ENCODE measurements at regions not wholly inside any gene's neighbourhood (a gene's known extent, or its start where the extent isn't known, plus 50 kb on each side); places are given as distances from the start of the nearest gene placed in this dataset.

GRCh38 chr16:66315210-66315825 is 51.2 kb upstream of the CDH5 start:
- H3K36me3 Mint-ChIP-seq (ENCODE audit: low read depth) = no peaks in the 10 kb centered on the region
- no peaks in the 10 kb centered on the region for H3K4me1 Mint-ChIP-seq
- ChIA-PET POLR2A (no interaction called here), CTCF (interaction anchor here (0.7 to 1.5 kb wide), 4 partner anchors 11 to 41 kb away, joined by 3 to 5 read pairs (median 4); no protein-coding TSS in a partner anchor)
- H3K4me3 Mint-ChIP-seq = no peak overlapping the region
- DNase-seq = peak; percentile 55
- no peaks in the 10 kb centered on the region for H3K9me3 Mint-ChIP-seq
- H3K27me3 Mint-ChIP-seq = peaks cover 3% of the 10 kb centered on the region
- H3K27ac Mint-ChIP-seq = no peak overlapping the region

GRCh38 chr16:66311306-66311705 is 55.2 kb upstream of the CDH5 start:
- H3K36me3 Mint-ChIP-seq (ENCODE audit: low read depth) = no peaks in the 10 kb centered on the region
- H3K4me3 Mint-ChIP-seq = no peak overlapping the region
- H3K27ac Mint-ChIP-seq = no peak overlapping the region
- peaks cover 3% of the 10 kb centered on the region for H3K27me3 Mint-ChIP-seq
- no peaks in the 10 kb centered on the region for H3K4me1 Mint-ChIP-seq
- POLR2A ChIA-PET = no interaction called here
- CTCF ChIA-PET = no interaction called here
- H3K9me3 Mint-ChIP-seq = no peaks in the 10 kb centered on the region
- no peak for DNase-seq

- Mint-ChIP-seq H3K4me3 (no peak overlapping the region), H3K27me3 (peaks cover 3% of the 10 kb centered on the region), H3K4me1 (no peaks in the 10 kb centered on the region), H3K9me3 (no peaks in the 10 kb centered on the region), H3K27ac (no peak overlapping the region), H3K36me3 (ENCODE audit: low read depth) (no peaks in the 10 kb centered on the region)
- DNase-seq = no peak
- POLR2A ChIA-PET = no interaction called here
- CTCF ChIA-PET = no interaction called here
These were observed 57.2 kb upstream of the CDH5 start for GRCh38 chr16:66309215-66309807.

GRCh38 chr16:66308096-66308495 is 58.4 kb upstream of the CDH5 start:
- CTCF ChIA-PET = interaction anchor here (1.2 kb wide), 1 partner anchor 9 kb away, joined by 3 read pairs; no protein-coding TSS in a partner anchor
- Mint-ChIP-seq H3K36me3 (ENCODE audit: low read depth) (no peaks in the 10 kb centered on the region), H3K9me3 (no peaks in the 10 kb centered on the region), H3K4me1 (no peaks in the 10 kb centered on the region), H3K4me3 (no peak overlapping the region), H3K27me3 (peaks cover 3% of the 10 kb centered on the region), H3K27ac (no peak overlapping the region)
- no peak for DNase-seq
- POLR2A ChIA-PET = no interaction called here

- Mint-ChIP-seq H3K9me3 (no peaks in the 10 kb centered on the region), H3K4me1 (no peaks in the 10 kb centered on the region), H3K36me3 (ENCODE audit: low read depth) (no peaks in the 10 kb centered on the region), H3K27me3 (peaks cover 6% of the 10 kb centered on the region), H3K27ac (no peak overlapping the region), H3K4me3 (no peak overlapping the region)
- ChIA-PET POLR2A (no interaction called here), CTCF (no interaction called here)
- no peak for DNase-seq
These were observed 59.9 kb upstream of the CDH5 start for GRCh38 chr16:66306366-66307150.

- CTCF ChIA-PET = no interaction called here
- Mint-ChIP-seq H3K4me3 (no peak overlapping the region), H3K9me3 (no peaks in the 10 kb centered on the region), H3K36me3 (ENCODE audit: low read depth) (no peaks in the 10 kb centered on the region), H3K27ac (no peak overlapping the region), H3K4me1 (no peaks in the 10 kb centered on the region), H3K27me3 (peaks cover 6% of the 10 kb centered on the region)
- POLR2A ChIA-PET = no interaction called here
- DNase-seq = no peak
These were observed 61.5 kb upstream of the CDH5 start for GRCh38 chr16:66304961-66305360.

- Mint-ChIP-seq H3K27ac (no peak overlapping the region), H3K36me3 (ENCODE audit: low read depth) (no peaks in the 10 kb centered on the region), H3K4me3 (no peak overlapping the region), H3K9me3 (no peaks in the 10 kb centered on the region), H3K4me1 (peaks cover 7% of the 10 kb centered on the region), H3K27me3 (peaks cover 3% of the 10 kb centered on the region)
- CTCF ChIA-PET = interaction anchor here (0.9 kb wide), 1 partner anchor 33 kb away, joined by 4 read pairs; no protein-coding TSS in a partner anchor
- POLR2A ChIA-PET = no interaction called here
- DNase-seq = no peak
These were observed 62.3 kb upstream of the CDH5 start for GRCh38 chr16:66304151-66304550.

- POLR2A ChIA-PET = no interaction called here
- CTCF ChIA-PET = no interaction called here
- Mint-ChIP-seq H3K27ac (no peak overlapping the region), H3K4me3 (no peak overlapping the region), H3K27me3 (peaks cover 3% of the 10 kb centered on the region), H3K36me3 (ENCODE audit: low read depth) (no peaks in the 10 kb centered on the region), H3K4me1 (peaks cover 9% of the 10 kb centered on the region), H3K9me3 (no peaks in the 10 kb centered on the region)
- DNase-seq = peak; percentile 5
These were observed 66.0 kb upstream of the CDH5 start for GRCh38 chr16:66300501-66300900.

- Mint-ChIP-seq H3K36me3 (ENCODE audit: low read depth) (no peaks in the 10 kb centered on the region), H3K9me3 (no peaks in the 10 kb centered on the region), H3K27ac (no peak overlapping the region), H3K27me3 (peaks cover 3% of the 10 kb centered on the region), H3K4me1 (peaks cover 9% of the 10 kb centered on the region), H3K4me3 (no peak overlapping the region)
- ChIA-PET CTCF (no interaction called here), POLR2A (no interaction called here)
- DNase-seq = peak; percentile 5
These were observed 66.5 kb upstream of the CDH5 start for GRCh38 chr16:66300037-66300436.

- CTCF ChIA-PET = no interaction called here
- DNase-seq = peak; percentile 13
These were observed 67.1 kb upstream of the CDH5 start for GRCh38 chr16:66299349-66299748.

GRCh38 chr16:66298571-66299120 is 67.8 kb upstream of the CDH5 start:
- Mint-ChIP-seq H3K36me3 (ENCODE audit: low read depth) (no peaks in the 10 kb centered on the region), H3K27me3 (peaks cover 7% of the 10 kb centered on the region), H3K9me3 (no peaks in the 10 kb centered on the region), H3K27ac (no peak overlapping the region), H3K4me3 (no peak overlapping the region), H3K4me1 (peaks cover 9% of the 10 kb centered on the region)
- DNase-seq = no peak
- ChIA-PET CTCF (no interaction called here), POLR2A (no interaction called here)

More at GRCh38 chr16:66299349-66299748, 67.1 kb upstream of the CDH5 start:
- Mint-ChIP-seq H3K9me3 (no peaks in the 10 kb centered on the region), H3K4me1 (peaks cover 9% of the 10 kb centered on the region), H3K36me3 (ENCODE audit: low read depth) (no peaks in the 10 kb centered on the region), H3K27ac (no peak overlapping the region), H3K27me3 (peaks cover 5% of the 10 kb centered on the region), H3K4me3 (no peak overlapping the region)
- POLR2A ChIA-PET = no interaction called here

- Mint-ChIP-seq H3K27me3 (peaks cover 7% of the 10 kb centered on the region), H3K27ac (no peak overlapping the region), H3K9me3 (no peaks in the 10 kb centered on the region), H3K4me1 (peaks cover 9% of the 10 kb centered on the region), H3K4me3 (no peak overlapping the region), H3K36me3 (ENCODE audit: low read depth) (no peaks in the 10 kb centered on the region)
- peak; percentile 4 for DNase-seq
- ChIA-PET CTCF (no interaction called here), POLR2A (no interaction called here)
These were observed 68.5 kb upstream of the CDH5 start for GRCh38 chr16:66298006-66298405.

- Mint-ChIP-seq H3K4me3 (no peak overlapping the region), H3K4me1 (peaks cover 9% of the 10 kb centered on the region), H3K36me3 (ENCODE audit: low read depth) (no peaks in the 10 kb centered on the region), H3K9me3 (no peaks in the 10 kb centered on the region), H3K27ac (no peak overlapping the region), H3K27me3 (peaks cover 9% of the 10 kb centered on the region)
- CTCF ChIA-PET = no interaction called here
- DNase-seq = no peak
- POLR2A ChIA-PET = no interaction called here
These were observed 69.9 kb upstream of the CDH5 start for GRCh38 chr16:66296591-66296990.

Data from activated CD4-positive, alpha-beta memory T cell treated with anti-CD3 and anti-CD28 coated beads, Interleukin-2, amount 10 ng/mL, durations not matched to agents 7 days and 5 days (primary cell).